ENCODE measurements at regions not wholly inside any gene's neighbourhood (a gene's known extent, or its start where the extent isn't known, plus 50 kb on each side); places are given as distances from the start of the nearest gene placed in this dataset.

DNA sequence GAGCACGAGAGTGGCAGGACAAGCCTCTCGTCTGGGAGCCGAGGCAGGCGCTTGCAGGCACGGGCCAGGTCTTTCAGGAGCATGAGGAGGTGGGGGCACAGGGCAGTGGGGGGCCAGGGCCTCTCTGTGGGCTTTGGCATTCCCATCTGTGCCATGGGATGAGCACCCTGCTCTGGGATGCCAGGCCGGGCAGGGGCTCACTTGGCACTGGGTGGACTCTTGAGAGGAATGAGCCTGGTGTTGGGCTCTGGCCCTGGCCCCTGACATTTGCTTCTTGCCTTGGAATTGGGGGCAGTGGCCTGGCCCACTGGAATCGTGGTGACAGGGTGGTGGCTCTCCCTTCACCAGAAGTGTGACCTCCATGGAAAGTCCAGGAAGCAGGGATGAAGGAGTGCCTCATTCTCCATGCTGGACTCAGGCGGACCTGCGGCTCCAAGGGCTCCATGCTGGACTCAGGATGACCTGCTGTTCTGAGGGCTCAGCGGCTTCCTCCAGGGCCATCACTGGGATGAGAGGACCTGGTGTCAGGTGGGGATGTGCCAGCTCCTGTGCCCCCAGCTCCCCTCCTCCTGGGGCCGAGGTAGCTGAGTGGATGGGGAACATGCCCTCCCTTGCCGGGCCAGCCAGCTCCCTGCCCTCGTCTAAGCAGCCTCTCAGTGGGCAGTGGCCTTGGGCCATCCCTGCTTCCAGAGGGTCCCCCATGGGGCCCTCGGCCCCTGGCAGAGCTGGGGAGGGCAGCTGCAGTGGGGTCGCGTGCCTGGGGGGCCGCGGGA lies 220.3 kb downstream of the KIF26A start:
- DNase-seq: no peak

DNA sequence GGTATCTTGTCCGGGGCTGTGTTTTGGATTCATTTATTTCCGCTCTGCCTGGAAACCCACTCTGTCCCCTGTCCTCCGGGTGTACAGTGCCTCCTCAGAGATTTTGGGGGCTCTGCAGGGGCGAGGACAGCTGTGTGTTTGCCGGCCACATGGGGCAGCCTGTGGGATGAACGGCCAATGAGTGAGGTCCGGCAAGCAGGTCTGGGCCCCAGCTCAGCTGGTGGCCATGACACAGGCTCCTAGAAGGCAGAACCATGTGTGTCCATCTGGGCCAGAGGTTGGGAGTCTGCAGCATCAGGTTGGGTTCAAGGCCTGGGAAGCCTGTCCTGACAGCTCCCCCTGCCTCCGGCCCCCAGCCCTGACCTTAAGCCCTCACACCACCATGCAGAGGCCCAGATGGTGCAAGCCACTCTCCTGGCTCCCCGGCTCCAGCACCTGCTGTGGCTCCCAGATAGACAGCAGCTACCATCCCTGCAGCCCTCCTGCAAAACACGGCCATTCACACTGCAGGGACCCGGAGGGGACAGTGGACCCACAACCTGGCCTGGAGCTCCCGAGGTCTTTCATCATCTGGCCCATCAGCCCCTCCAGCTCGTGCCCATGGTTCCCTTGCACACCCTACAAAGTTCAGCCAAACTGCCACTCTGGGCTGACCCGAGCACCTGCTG lies 220.1 kb upstream of the C14orf180 start:
- no peak for DNase-seq

DNA sequence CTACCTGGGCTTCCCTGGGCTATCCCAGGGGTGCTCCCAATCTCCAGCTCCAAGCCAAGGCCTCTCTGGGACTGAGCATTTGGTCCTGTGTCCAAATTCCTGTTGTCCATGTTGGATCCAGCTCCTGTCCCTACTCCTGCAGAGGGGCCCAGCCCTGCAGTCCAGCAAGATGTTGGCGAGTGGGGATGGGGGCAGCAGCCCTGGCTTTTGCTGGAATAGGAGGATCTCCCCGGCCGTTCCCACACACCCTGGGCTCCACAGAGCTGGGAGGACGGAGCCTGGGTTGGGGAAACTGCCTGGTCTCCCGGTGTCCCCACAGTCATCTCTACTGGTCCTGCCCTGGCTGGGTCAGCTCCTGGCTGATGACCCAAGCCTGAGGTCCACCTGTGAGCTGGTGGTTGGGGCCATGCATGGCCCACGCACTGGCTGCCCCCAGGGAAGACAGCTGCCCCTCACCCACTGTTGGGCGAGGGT lies 219.6 kb upstream of the C14orf180 start:
- DNase-seq: no peak

DNA sequence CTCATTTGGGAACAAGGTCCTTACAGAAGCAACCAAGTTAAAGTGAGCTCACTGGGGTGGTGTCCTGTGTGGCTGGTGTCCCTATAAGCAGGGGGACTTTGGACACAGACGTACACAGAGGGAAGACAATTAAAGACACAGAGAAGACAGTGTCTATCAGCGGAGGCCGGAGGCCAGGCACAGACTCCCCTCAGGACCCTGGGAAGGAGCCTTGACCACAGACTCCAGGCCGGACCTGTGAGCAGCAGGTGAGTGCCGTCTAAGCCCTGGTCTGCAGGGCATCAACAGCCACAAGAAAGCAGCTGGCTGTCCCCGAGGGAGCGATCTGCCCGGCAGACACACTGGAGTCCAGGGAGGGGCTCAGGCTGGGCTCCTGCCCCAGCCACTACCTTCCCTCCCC lies 219.1 kb upstream of the C14orf180 start:
- no peak for DNase-seq

DNA sequence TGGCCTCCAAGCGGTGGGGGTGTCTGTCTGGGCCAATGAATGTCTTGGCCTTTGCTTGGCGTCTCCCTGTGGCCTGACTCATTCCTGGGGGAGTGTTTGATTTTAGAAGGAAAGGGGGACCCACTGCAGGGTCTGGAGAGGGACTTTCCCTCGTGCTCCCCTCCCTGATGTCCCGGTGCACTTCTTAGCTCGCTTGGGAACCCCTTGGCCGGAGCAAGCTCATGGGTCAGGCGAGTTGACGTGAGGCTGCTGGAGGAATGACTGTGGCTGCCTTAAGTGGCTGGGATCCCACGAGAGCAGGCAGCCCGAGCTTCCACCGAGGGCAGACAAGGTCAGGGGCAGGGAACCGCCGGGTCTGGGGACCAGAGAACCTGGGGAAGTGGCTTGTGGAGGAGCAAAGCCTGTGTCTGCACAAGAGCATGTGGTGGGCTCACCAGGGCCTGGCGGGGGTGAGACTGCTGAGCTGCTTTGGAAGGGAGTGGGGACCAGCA lies 218.4 kb upstream of the C14orf180 start:
- no peak for DNase-seq

DNA sequence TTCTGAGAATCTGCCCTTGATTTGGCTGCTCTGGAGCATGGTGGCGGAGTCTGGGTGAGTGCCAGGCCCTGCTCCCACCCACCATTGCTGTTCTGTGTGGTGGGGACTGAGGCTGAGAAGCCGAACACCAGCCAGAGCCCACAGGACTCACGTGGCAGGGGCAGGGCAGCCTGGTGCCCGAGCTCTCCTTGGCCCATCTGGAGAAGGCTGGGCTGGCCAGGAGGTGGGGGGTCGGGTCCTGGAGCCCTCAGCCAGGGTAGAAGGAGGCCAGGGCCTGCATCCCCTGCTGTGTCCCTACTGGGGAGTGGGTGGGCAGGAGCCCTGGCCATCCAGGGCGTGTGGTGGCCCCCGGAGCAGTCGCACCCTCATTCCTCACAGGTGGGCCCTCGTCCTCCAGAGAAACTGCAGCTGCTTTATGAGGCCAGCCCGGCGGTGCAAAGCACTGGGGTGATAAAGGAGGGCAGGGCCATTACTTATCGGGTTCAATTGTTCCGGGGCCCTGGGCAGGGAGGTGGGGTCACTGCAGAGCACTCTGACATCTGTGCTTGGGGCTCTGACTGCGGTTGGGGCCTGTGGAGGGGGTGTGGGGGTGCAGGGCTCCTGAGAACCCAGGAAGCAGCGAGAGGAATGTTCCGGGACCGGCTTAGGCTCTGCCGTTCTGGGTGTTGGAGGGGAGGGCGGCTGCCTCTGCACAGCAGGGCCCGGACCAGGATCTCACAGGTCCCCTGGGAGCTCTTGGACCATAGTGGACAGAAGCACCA lies 217.5 kb upstream of the C14orf180 start:
- DNase-seq: no peak

DNA sequence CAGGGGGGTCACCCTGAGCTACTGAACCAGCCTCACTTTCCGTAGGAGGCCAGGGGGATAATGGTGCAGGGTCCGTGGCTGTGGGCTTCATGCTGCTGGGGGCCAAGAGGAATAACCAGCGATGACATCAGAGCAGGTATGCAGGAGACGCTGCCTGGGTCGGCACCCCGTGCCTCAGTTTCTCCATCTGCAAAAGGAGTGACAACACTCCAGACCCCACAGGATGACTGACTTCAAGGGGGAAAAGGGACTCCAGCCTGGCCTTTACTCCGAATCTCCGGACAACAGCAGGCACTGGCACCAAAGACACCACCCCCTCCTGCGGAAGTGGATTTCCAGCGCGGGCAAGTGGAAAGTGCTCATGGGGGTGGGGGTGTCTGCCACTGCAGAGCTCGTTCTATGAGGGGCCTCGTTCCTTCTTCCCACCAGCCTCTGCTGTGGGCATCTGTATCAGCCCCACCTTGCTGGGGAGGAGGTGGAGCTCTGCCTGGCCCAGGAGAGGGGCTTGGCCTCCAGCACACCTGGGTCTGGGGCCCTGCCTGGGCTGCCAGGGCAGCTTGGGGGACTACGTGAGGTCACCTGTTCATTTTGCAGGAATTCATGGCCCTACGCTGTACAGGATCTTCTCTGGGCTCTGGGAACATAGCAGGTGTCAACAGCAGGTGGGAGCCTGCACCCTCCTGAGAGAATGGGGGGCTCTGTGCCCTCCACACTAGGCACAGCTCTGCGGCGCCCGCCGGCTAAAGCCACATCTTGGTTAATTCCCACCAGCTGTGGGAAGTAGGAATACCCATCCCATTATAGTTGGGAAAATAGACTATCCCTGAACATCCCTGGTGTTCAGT lies 216.6 kb upstream of the C14orf180 start:
- no peak for DNase-seq

DNA sequence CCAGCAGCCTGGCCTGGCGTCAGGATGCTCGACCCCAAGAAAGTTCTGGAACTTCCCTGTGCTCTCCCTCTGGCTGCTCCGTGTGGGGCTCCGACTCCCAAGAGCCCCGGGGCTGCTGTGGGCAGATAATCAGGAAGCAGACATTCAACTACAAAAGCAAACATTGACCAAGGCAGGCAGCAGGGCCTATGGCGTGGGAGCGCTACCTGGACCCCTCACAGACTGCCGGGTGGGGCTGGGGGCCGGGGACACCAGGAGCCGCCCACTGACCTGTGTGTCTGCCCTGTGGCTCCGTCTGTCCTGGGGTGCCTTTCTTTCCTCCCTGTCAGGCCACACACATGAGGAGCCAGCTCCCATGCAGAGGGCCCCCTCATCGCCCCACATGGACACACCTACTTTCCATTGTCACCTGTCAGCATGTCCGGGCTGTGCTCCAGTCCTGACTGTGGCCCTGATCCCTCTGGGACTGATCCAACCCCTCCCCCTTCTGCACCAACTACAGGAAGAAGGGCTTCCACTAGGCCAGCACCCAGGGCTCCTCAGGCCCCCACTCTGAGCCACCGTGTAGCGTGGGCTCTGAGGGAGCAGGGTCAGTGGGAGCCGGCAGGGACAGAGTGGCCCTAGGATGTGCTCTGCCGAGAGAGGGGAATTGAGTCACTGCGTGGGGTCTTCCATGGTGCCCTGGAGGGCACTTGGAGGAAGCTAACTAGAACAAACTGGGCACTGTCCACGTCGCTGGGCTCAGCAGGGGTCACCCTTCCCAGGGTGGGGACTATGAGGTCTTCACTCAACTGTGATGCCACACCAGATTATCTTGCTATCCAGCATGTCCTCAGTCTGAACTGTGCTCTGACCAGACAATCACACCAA lies 215.4 kb upstream of the C14orf180 start:
- no peak for DNase-seq

DNA sequence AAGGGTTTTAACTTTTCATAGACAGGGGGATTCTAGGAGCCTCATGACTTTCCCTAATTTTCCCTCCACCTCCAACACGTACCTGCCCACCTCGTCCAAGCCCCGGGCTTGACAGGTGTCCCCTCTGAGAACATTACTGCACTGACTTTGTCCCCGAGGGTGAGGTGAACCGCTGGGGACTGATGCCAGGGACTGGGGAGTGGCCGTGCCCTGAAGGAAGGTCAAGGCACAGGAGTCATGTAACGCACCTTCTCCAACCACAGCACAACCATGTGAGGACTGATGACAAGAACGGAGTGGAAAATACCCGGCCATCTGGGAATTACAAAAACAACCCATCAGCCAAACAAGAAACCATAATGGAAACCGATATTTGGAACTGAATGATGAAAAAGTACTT lies 214.7 kb upstream of the C14orf180 start:
- DNase-seq: no peak

DNA sequence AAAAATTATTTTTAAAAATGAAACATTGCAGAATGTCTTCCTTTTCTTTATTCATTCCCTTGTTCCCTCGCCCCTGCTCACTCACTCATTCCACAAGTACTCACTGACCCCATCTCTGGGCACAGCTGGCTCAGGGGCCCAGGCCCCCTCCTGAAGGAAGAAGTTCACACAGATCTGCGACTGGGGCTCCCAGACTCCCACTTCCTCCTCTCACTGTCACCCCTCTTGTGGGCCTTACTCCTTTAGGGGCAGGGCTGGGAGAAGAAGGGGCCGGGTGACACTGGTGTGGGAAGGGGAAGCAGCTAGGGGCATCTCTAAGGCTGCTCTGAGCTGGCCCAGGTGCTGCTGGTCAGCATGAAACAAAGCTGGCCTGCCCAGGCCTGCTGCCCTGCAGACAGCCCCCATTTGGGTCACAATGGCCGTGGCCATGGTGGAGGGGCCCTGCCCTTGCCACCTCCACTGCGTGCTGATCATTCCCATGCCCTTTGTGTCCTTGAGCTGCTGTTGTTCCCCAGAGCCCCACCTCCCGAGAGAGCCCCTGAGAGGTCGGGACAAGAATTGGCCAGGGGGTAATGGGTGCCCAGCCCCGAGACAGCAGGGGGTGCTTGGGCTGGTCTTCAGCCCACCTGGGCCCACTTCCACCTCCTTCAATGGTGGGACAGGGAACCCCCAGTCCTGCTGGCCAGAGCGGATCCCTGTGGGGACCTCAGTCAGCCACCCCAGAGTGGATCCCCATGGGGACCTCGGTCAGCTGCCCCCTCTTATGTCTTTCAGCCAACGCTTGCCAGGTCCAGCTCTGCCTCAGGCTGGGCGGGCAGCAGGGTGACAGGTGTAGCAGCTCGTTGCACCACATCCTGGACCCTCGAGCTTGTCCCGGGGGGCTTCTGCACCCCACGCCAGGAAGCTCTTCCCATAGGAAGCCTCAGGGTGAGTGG lies 212.4 kb upstream of the C14orf180 start:
- no peak for DNase-seq

DNA sequence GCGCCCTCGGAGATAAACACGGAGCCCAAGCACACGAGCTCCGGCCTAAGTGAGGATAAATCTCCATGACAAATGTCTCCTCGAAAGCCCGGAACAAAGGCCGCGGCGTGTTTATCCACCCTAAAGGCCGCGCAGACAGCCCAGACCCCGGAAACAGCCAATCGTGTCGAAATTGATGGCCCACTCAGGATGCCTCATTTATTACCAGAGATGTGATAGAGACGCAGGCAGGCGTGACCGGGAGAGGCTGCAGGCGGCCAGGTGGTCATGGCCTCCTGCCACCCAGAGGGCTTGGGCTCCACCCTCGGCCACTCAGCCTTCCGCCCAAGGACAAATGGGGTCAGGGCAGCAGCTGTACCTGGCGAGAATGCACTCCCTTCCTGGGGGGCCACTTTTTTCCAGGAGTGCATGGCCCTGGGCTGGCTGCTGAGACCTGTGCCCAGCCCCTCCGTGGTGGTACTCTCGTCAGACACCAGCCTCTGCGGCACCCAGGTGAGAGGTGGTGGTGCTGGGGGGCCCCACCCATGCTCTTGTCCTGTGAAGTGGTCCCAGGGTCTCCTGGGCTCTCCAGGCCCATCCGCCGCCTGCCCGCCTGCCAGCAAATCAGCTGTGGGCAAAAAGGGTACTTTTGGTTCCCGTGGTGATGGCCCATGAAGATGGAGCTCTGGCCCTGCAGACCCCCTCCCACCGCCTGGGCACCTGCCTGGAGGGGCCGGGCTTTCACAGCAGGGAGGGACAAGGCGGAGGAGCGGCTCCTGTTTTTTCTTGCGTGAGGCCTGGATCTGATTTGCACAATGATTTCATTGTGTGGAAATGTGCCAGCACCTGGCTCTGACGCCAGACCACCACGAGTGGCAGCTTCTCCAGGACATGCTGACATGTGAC lies 211.5 kb upstream of the C14orf180 start:
- no peak for DNase-seq

DNA sequence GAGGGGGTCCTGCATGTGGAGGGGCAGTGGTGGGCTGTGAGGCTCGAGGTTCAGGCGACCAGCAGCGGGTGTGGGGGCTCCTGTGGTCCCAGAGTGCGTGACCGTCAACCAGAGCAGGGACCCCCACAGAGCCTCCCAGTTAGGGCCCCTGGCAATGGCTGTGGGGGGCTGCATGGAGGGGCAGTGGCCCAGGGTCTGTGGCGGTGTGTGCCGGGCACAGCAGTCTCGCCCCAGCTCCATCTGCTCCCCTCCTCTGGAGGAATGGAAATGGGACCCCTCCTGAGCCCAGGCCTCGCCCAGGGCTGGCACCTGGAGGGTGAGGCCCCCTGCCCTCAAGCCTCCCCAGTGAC lies 210.8 kb upstream of the C14orf180 start:
- DNase-seq: no peak

DNA sequence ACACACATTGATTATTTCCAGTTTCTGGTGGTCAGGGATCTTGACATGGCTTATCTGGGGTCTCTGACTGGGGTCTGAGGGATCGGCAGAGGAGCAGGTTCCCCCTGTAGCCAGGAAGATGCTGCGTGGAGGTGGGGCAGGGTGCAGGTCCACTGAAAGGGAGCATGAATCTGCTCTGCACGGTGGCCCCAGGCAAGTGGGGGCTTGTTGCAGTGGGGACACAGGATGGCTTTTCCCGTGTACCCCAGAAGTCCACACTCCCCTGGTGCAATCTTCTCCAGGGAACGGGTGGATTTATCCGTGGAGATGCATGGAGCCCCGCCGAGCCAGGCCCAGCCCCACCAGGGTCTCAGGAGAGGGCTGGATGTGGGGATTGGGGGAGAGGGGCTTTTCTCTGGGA lies 210.4 kb upstream of the C14orf180 start:
- no peak for DNase-seq

DNA sequence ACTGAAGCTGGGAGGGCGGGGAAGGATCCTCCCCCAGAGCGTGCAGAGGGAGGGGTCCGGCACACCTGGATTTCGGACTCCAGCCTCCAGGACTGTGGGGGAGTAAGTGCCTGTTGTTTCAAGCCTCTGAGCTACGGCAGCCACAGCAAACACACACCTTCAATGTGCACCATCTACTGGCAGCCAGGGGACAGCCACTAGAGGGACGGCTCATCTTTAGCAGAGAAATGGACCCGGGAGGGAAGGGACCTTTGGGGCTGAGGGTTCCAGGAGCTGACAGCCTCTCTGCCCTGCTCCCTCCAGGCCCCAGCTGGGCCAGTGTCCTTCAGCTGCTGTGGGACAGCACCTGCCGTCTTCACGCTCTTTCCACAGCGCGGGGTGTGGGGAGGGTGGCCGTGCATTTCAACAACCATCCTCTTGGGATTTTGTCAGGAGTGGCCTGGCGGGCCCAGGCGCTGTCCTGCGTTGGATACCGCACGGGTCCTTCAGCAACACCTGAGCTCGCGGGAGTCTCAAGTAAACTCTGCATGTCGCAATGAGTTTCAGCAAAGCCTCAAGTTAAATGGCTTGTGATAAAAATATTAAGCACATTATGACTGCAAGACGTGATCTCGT lies 209.2 kb upstream of the C14orf180 start:
- DNase-seq: no peak

DNA sequence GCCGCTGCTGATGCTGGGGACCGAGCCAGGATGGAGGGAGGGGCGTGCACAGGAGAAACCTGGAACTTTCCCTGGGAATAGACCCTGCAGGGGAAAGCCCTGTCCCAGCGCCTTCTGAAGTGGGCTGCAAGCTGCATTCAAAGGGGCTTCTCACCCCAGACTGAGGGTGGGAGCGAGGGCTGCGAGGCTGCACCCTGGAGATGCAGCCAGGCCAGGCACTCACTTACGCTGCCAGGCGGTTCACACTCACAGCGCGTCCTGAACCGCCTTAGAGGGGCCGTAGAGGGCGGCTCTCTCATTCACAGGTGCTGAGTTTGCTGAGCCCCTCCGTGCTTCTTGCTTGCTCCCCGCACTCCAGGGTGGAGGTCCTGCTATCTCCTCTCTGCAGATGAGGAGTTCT lies 208.5 kb upstream of the C14orf180 start:
- DNase-seq: no peak

DNA sequence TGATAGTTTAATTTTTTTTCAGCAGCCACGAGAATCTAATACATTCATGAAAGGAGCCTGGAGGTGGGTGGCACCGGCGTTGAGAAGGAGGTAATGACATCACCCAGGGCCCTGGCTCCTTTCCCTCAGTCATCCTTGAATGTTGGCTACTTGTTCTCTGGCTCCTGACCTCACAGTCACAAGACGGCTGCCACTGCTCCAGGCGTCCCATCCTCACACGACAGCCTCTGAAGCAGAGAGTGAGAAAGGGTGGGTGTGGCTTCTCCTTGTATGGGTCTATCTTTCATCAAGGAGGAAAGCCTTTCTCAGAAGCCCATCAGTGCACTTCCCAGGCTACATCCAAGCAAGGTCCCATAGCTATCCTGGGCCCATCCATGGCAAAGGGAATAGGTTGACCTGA lies 207.6 kb upstream of the C14orf180 start:
- DNase-seq: no peak

DNA sequence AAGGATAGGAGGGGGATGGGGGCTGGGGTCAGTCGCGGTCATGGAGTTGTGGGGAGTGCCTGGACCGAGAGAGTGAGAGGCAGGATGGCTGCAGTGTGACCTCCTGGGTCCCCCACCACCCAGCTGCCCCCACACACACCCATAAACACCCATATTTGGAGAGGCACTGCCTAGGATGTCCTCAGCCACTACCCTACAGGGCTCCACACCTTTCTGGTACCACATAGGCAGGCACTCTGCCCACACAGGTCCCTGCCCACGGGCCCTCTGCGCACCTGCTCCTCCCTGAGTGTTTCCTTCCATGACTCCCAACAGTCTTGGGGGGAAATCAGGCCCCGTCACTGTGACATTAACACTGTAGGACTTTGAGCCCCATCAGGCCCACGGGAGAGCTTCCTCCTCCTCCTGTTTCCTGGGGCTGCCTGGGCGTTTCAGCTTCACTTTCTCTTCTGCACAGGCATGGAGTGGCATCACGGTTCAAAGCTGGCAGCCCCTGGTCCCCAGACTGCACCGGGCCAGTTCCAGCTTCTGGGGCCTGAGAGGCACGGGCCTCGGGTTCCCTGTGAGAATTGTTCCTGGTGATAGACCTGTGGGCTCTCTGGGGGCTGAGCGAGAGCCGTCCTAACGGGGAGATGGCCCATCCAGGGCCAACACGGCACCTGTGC lies 207.0 kb upstream of the C14orf180 start:
- DNase-seq: no peak
